Karpas-422 (cell line): ENCODE measurements at regions not wholly inside any gene's neighbourhood (a gene's known extent, or its start where the extent isn't known, plus 50 kb on each side); places are given as distances from the start of the nearest gene placed in this dataset.

Experiments
- DNase-seq: peaks from one replicate; pipeline ENCODE4 v3.0.0-alpha.2; 2015
- H2AFZ ChIP-seq: fragments of 200-600 bp; sonication (generic); 2 replicates; pipeline ENCODE4 v1.6.1; 2014; ENCODE audit warnings: antibody characterized with exemption, low read length, mixed read lengths
- H3K27ac ChIP-seq: fragments of 200-600 bp; sonication (generic); 2 replicates; pipeline ENCODE4 v1.5.1; 2014; ENCODE audit warnings: mild to moderate bottlenecking, low read length, moderate library complexity
- H3K27me3 ChIP-seq: fragments of 200-600 bp; sonication (generic); 2 replicates; pipeline ENCODE4 v1.6.1; 2014; ENCODE audit warnings: low read length, mixed read lengths
- H3K36me3 ChIP-seq: fragments of 200-600 bp; sonication (generic); 2 replicates; pipeline ENCODE4 v1.6.1; 2014; ENCODE audit warnings: low read length, mixed read lengths; ENCODE audit not compliant: insufficient read depth
- H3K4me1 ChIP-seq: fragments of 200-600 bp; sonication (generic); 2 replicates; pipeline ENCODE4 v1.6.1; 2014; ENCODE audit warnings: mild to moderate bottlenecking, low read length, mixed read lengths
- H3K4me2 ChIP-seq: fragments of 200-600 bp; sonication (generic); 2 replicates; pipeline ENCODE4 v1.6.1; 2014; ENCODE audit warnings: low read length, low read depth, mild to moderate bottlenecking; ENCODE audit not compliant: poor library complexity, severe bottlenecking
- H3K4me3 ChIP-seq: fragments of 200-600 bp; sonication (generic); 2 replicates; pipeline ENCODE4 v1.5.1; 2014; ENCODE audit warnings: mild to moderate bottlenecking, antibody characterized with exemption, low read length, mixed read lengths
- H3K79me2 ChIP-seq: fragments of 200-600 bp; sonication (generic); 2 replicates; pipeline ENCODE4 v1.6.1; 2014; ENCODE audit warnings: mild to moderate bottlenecking, low read length, mixed read lengths
- H3K9ac ChIP-seq: fragments of 200-600 bp; sonication (generic); 2 replicates; pipeline ENCODE4 v1.6.0; 2014; ENCODE audit warnings: low read length
- H3K9me2 ChIP-seq: fragments of 200-600 bp; sonication (generic), shearing (Covaris generic); replicated peaks from 2 replicates; pipeline ENCODE4 v1.6.0; 2014; ENCODE audit warnings: mild to moderate bottlenecking, low read length, moderate library complexity; ENCODE audit not compliant: insufficient read depth
- H3K9me3 ChIP-seq: fragments of 300-700, 200-600 bp; sonication (generic); 2 replicates; pipeline ENCODE4 v1.6.1; 2014; ENCODE audit warnings: low read length, mixed read lengths
- H4K20me1 ChIP-seq: fragments of 200-600 bp; sonication (generic); 2 replicates; pipeline ENCODE4 v1.6.1; 2014; ENCODE audit warnings: mild to moderate bottlenecking, antibody characterized with exemption, low read length, low read depth; ENCODE audit not compliant: insufficient read depth

DNA sequence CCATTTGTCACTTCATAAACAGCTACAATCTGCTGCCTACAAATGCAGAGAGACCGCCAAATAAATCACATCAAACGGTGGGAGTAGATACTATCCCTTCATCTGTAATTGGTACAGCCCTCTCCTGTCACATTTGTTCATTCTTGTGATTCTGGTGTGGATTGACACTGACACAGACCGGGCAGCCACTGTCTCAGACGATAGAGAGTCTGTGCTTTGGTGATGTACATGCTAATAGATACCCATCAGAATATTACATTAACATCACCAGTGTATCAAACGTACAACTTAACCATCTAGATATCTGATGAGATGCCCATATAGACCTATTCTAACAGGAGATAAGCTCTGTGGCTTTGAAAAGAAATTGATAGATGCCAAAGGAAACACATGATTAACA is 419.7 kb upstream of the ZEB2 start:
- DNase-seq, result no peak
- no peak overlapping the region for H3K9ac ChIP-seq
- no peaks in the 10 kb centered on the region for H4K20me1 ChIP-seq
- no peaks in the 10 kb centered on the region for H3K36me3 ChIP-seq
- no peak overlapping the region for H3K4me2 ChIP-seq
- peaks cover 15% of the 10 kb centered on the region for H3K4me1 ChIP-seq
- H2AFZ ChIP-seq, result no peak overlapping the region
- H3K9me3 ChIP-seq, result no peaks in the 10 kb centered on the region
- no peaks in the 10 kb centered on the region for H3K79me2 ChIP-seq
- H3K27me3 ChIP-seq, result no peaks in the 10 kb centered on the region
- H3K9me2 ChIP-seq, result no peaks in the 10 kb centered on the region
- no peak overlapping the region for H3K27ac ChIP-seq
- H3K4me3 ChIP-seq, result no peak overlapping the region

DNA sequence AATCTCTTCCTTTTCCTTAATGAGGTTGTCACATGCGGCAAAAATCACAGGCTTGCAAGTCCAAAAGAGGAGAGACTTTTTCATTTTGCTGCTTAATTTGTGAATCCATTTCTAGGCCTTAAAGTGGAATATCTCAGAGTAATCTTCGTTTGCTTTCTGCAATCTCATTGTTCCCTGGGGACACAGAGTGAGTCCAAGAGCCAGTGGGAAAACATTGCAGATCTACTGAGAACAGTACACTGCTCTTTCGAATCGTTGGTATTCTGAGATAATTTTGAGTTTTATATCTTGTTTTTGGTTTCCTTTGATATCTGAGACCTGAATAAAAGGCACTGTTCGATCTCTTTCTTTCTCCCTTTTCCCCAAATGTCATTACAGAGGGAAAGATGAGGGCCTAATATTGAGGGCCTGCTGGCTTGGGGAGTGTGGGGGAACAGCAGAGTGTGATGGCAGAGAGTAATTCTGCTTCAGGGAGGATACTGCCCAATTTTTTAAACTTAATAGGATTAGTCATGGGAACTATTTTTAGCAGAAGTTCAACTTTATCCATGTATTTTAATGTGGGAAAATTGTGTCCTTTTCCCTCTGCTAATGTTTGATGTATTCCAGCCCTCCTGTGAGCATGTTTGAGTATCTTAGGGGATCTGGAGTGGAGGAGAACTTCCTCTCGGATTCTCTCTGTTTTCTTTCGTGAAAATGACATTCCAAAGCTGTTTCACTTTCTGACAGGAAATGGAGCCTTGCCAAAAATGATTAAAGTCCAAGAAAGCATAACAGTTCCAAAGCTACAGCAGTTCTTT is 418.2 kb upstream of the ZEB2 start:
- Histone ChIP-seq H3K9ac (no peak overlapping the region), H3K36me3 (no peaks in the 10 kb centered on the region), H3K9me3 (no peaks in the 10 kb centered on the region), H2AFZ (no peak overlapping the region), H4K20me1 (no peaks in the 10 kb centered on the region), H3K79me2 (no peaks in the 10 kb centered on the region), H3K4me2 (no peak overlapping the region), H3K4me1 (peaks cover 8% of the 10 kb centered on the region), H3K27ac (no peak overlapping the region), H3K9me2 (no peaks in the 10 kb centered on the region), H3K4me3 (no peak overlapping the region), H3K27me3 (no peaks in the 10 kb centered on the region)
- no peak for DNase-seq

DNA sequence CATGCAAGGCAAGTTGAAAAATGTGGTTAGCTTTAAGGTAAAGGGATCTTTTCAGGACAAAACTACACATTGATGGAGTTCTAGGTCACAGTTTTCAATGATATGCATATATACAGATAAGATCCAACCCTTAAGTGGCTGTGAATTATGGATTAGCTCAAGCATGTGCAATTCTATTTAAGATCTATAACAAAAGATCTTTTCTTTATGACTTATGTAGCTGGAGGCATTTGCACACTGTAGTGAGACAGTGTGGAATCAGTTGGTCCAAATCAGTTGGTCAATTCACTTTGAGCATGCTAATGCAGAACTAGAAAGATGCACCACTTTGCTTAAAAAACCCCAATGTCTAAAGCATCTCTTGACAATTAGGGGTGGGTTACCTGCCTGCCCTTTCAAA is 417.1 kb upstream of the ZEB2 start:
- Histone ChIP-seq H3K9me3 (no peaks in the 10 kb centered on the region), H3K9me2 (no peaks in the 10 kb centered on the region), H3K4me3 (no peak overlapping the region), H3K27ac (no peak overlapping the region), H3K27me3 (no peaks in the 10 kb centered on the region), H3K4me1 (no peaks in the 10 kb centered on the region), H3K36me3 (no peaks in the 10 kb centered on the region), H4K20me1 (no peaks in the 10 kb centered on the region), H3K9ac (no peak overlapping the region), H2AFZ (no peak overlapping the region), H3K79me2 (no peaks in the 10 kb centered on the region), H3K4me2 (no peak overlapping the region)
- no peak for DNase-seq

DNA sequence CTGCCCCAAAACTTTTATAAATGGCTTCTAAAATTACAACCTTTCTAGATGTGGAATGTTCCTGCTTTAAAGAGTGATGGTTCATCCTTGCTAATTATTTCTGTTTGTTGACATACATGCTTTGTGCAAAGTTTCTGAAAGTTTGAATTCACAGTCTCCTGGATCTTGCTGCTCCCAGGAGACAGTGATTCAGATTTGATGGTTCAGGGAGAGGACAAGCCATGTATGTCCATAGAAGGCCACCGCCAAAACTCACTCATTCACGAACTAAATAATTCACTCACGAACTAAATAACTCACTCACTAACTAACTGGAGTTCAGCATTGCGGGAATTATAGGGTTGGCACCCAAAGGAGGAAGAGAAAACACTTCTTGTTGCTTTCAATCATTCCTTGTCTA is 416.5 kb upstream of the ZEB2 start:
- Histone ChIP-seq H2AFZ (no peak overlapping the region), H3K4me3 (no peak overlapping the region), H3K4me2 (no peak overlapping the region), H3K79me2 (no peaks in the 10 kb centered on the region), H3K27ac (no peak overlapping the region), H3K36me3 (no peaks in the 10 kb centered on the region), H3K9ac (no peak overlapping the region), H4K20me1 (no peaks in the 10 kb centered on the region), H3K9me2 (no peaks in the 10 kb centered on the region), H3K9me3 (no peaks in the 10 kb centered on the region), H3K27me3 (no peaks in the 10 kb centered on the region), H3K4me1 (no peaks in the 10 kb centered on the region)
- no peak for DNase-seq

DNA sequence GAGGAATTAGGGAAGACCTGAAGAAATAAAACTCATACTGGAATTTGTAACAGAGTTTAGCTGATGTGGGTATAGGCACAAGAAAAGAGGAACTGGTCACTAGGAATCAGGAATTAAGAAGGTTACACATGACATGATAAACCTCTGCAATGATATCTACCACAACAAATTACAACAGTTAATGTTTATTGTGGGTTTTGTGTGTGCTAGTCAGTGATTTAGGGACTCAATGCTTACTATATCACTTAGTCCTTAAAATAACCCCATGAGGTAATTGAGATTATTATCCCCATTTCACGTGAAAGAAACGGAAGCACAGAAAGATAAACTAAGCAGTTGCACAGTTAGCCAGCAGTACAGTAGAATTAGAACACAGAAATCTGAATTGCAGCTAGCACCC is 415.8 kb upstream of the ZEB2 start:
- Histone ChIP-seq H3K4me2 (no peak overlapping the region), H3K4me1 (no peaks in the 10 kb centered on the region), H3K9ac (no peak overlapping the region), H4K20me1 (no peaks in the 10 kb centered on the region), H3K27ac (no peak overlapping the region), H2AFZ (no peak overlapping the region), H3K79me2 (no peaks in the 10 kb centered on the region), H3K27me3 (no peaks in the 10 kb centered on the region), H3K9me3 (no peaks in the 10 kb centered on the region), H3K9me2 (no peaks in the 10 kb centered on the region), H3K4me3 (no peak overlapping the region), H3K36me3 (no peaks in the 10 kb centered on the region)
- DNase-seq, result no peak

DNA sequence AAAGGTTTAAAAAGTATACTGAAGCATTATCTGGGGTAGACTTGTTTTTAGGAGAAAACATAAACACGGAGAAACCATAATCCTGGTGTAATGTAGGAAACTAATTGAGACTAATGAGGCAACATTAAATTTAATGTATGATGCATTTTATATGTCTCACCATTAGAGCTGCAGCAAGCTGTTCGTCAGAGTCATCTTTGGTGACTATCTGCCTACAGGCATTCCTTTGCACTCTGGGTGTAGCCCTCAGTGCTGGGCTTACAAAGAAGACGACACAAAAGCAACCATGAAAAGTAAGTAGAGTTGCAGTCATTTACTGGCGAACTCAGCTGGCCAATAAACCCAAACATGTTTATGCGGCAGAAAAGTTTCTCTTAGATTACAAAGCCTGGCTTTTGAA is 415.3 kb upstream of the ZEB2 start:
- Histone ChIP-seq H3K4me2 (no peak overlapping the region), H3K79me2 (no peaks in the 10 kb centered on the region), H3K27me3 (no peaks in the 10 kb centered on the region), H2AFZ (no peak overlapping the region), H3K36me3 (no peaks in the 10 kb centered on the region), H4K20me1 (no peaks in the 10 kb centered on the region), H3K9me3 (no peaks in the 10 kb centered on the region), H3K4me3 (no peak overlapping the region), H3K9me2 (no peaks in the 10 kb centered on the region), H3K27ac (no peak overlapping the region), H3K9ac (no peak overlapping the region), H3K4me1 (no peaks in the 10 kb centered on the region)
- no peak for DNase-seq

DNA sequence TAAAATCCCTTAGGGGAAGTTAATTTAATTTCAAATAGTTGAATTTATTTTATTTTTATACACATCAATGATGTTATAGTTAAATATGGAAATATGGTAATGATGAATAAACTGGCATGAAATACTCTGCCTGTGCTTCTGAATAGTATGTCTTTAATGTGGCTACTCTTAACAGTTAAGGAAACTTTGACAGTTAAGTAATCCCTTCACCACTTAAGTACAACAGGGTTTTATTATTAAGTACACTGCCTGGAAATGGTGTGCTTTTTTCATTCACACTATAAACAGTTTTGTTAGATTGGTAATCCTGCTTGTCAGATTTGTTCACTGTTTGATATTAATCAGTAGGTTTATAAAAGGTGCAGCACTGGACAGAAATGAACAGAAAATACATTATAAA is 412.0 kb upstream of the ZEB2 start:
- Histone ChIP-seq H3K79me2 (no peaks in the 10 kb centered on the region), H3K27me3 (no peaks in the 10 kb centered on the region), H3K36me3 (no peaks in the 10 kb centered on the region), H3K4me2 (no peak overlapping the region), H3K27ac (no peak overlapping the region), H3K9me3 (no peaks in the 10 kb centered on the region), H2AFZ (no peak overlapping the region), H4K20me1 (no peaks in the 10 kb centered on the region), H3K4me3 (no peak overlapping the region), H3K4me1 (no peaks in the 10 kb centered on the region), H3K9me2 (no peaks in the 10 kb centered on the region), H3K9ac (no peak overlapping the region)
- DNase-seq, result no peak

DNA sequence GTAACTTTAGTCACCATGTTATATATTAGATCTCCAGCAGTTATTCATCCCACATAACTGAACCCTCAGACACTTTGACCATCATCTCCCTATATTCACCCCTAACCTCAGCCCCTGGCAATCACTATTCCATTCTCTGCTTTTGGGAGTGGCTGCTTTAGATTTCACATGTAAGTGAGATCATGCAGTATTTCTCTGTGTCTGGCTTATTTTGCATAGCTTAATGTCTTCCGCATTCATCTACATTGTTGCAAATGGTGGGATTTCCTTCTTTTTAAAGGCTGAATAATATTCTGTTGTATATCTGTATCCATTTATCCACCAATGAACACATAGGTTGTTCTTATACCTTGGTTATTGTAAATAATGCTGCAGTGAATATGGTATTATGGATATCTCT is 411.6 kb upstream of the ZEB2 start:
- H3K9ac ChIP-seq, result no peak overlapping the region
- H3K4me2 ChIP-seq, result no peak overlapping the region
- no peak overlapping the region for H3K27ac ChIP-seq
- no peaks in the 10 kb centered on the region for H3K4me1 ChIP-seq
- no peaks in the 10 kb centered on the region for H4K20me1 ChIP-seq
- H3K36me3 ChIP-seq, result no peaks in the 10 kb centered on the region
- no peaks in the 10 kb centered on the region for H3K9me2 ChIP-seq
- no peaks in the 10 kb centered on the region for H3K9me3 ChIP-seq
- H3K79me2 ChIP-seq, result no peaks in the 10 kb centered on the region
- H2AFZ ChIP-seq, result no peak overlapping the region
- H3K27me3 ChIP-seq, result no peaks in the 10 kb centered on the region
- DNase-seq, result no peak
- no peak overlapping the region for H3K4me3 ChIP-seq
